Trophoblast cell (in vitro differentiated cells and primary cell): ENCODE measurements at regions not wholly inside any gene's neighbourhood (a gene's known extent, or its start where the extent isn't known, plus 50 kb on each side); places are given as distances from the start of the nearest gene placed in this dataset.

Source experiments
- DNase-seq, 2 donors: peaks; one replicate each; pipeline ENCODE4 v3.0.0-alpha.2; 2016
- H2AFZ ChIP-seq: 2 replicates; pipeline ENCODE4 v1.6.1; 2013; ENCODE audit warnings: low read length, moderate library complexity, mild to moderate bottlenecking; ENCODE audit not compliant: insufficient read depth, poor library complexity
- H2AK5ac ChIP-seq: 2 replicates; pipeline ENCODE4 v1.6.1; 2013; ENCODE audit warnings: mild to moderate bottlenecking, low read length
- H2BK120ac ChIP-seq: 2 replicates; pipeline ENCODE4 v1.6.1; 2013; ENCODE audit warnings: low read length, mild to moderate bottlenecking, moderate library complexity; ENCODE audit not compliant: insufficient read depth, poor library complexity
- H2BK12ac ChIP-seq: 2 replicates; pipeline ENCODE4 v1.6.1; 2013; ENCODE audit warnings: mild to moderate bottlenecking, low read length, moderate library complexity
- H2BK5ac ChIP-seq: 2 replicates; pipeline ENCODE4 v1.6.1; 2013; ENCODE audit warnings: low read length, low read depth, moderate library complexity, mild to moderate bottlenecking; ENCODE audit not compliant: poor library complexity
- H3K14ac ChIP-seq: 2 replicates; pipeline ENCODE4 v1.6.1; 2013; ENCODE audit warnings: mild to moderate bottlenecking, low read length
- H3K18ac ChIP-seq: 2 replicates; pipeline ENCODE4 v1.6.1; 2013; ENCODE audit warnings: mild to moderate bottlenecking, low read length
- H3K23ac ChIP-seq: 2 replicates; pipeline ENCODE4 v1.6.1; 2013; ENCODE audit warnings: low read length
- H3K27ac ChIP-seq: 2 replicates; pipeline ENCODE4 v1.5.1; 2013; ENCODE audit warnings: low read depth, mild to moderate bottlenecking, inconsistent platforms, low read length, moderate library complexity
- H3K27me3 ChIP-seq: 2 replicates; pipeline ENCODE4 v1.6.1; 2013; ENCODE audit warnings: inconsistent platforms, mild to moderate bottlenecking, low read length, moderate library complexity; ENCODE audit not compliant: insufficient read depth
- H3K36me3 ChIP-seq, 2 experiments: 1 replicate in 1 of 2; 2 replicates in 1 of 2; pipeline ENCODE4 v1.6.1; 2013; ENCODE audit warnings: low read length in 2 of 2, mild to moderate bottlenecking in 2 of 2, moderate library complexity in 1 of 2; ENCODE audit not compliant: insufficient read depth in 2 of 2, control insufficient read depth in 1 of 2
- H3K4ac ChIP-seq: 2 replicates; pipeline ENCODE4 v1.6.1; 2013; ENCODE audit warnings: low read depth, mild to moderate bottlenecking, low read length, moderate library complexity
- H3K4me1 ChIP-seq, 2 experiments: 1 replicate in 1 of 2; 2 replicates in 1 of 2; pipeline ENCODE4 v1.6.1; 2013; ENCODE audit warnings: low read length in 2 of 2, mild to moderate bottlenecking in 2 of 2, moderate library complexity in 1 of 2; ENCODE audit not compliant: insufficient read depth in 2 of 2, control insufficient read depth in 1 of 2
- H3K4me2 ChIP-seq: 2 replicates; pipeline ENCODE4 v1.6.1; 2013; ENCODE audit warnings: inconsistent platforms, mild to moderate bottlenecking, low read length, moderate library complexity
- H3K4me3 ChIP-seq: 2 replicates; pipeline ENCODE4 v1.5.1; 2013; ENCODE audit warnings: mild to moderate bottlenecking, low read depth, low read length, inconsistent platforms
- H3K79me1 ChIP-seq: one replicate; pipeline ENCODE4 v1.6.1; 2013; ENCODE audit warnings: low read length
- H3K79me2 ChIP-seq: 2 replicates; pipeline ENCODE4 v1.6.1; 2013; ENCODE audit warnings: low read length, mild to moderate bottlenecking; ENCODE audit not compliant: control insufficient read depth, insufficient read depth, poor library complexity
- H3K9ac ChIP-seq: 2 replicates; pipeline ENCODE4 v1.6.1; 2013; ENCODE audit warnings: mild to moderate bottlenecking, low read length
- H3K9me3 ChIP-seq: 2 replicates; pipeline ENCODE4 v1.6.1; 2013; ENCODE audit warnings: low read depth, mild to moderate bottlenecking, control low read depth, inconsistent platforms, low read length; ENCODE audit not compliant: insufficient read depth
- H4K12ac ChIP-seq: 2 replicates; pipeline ENCODE4 v1.6.1; 2013; ENCODE audit warnings: low read depth, mild to moderate bottlenecking, low read length, moderate library complexity
- H4K8ac ChIP-seq: 2 replicates; pipeline ENCODE4 v1.6.1; 2013; ENCODE audit warnings: low read depth, mild to moderate bottlenecking, low read length, moderate library complexity
- H4K91ac ChIP-seq: one replicate; pipeline ENCODE4 v1.6.1; 2013; ENCODE audit warnings: low read depth, mild to moderate bottlenecking, low read length, moderate library complexity
- WGBS: extraction: QIAGEN DNeasy Blood & Tissue Kit; methylation state at CpG from one replicate; pipeline ENCODE4 v1.1.7; 2013; ENCODE audit warnings: missing lambda C conversion rate; ENCODE audit not compliant: insufficient read length, insufficient coverage; ENCODE audit errors: extremely low coverage; 5-methylcytosine and 5-hydroxymethylcytosine counted together

GRCh38 chr20:54872440-54872839 is 397.0 kb downstream of the DOK5 start:
- no peak overlapping the region for H3K9ac ChIP-seq
- no peak overlapping the region for H3K4me2 ChIP-seq
- H3K23ac ChIP-seq: no peak overlapping the region
- WGBS: no CpG with 5 or more reads among the region's 1 CpG
- H3K27me3 ChIP-seq: no peaks in the 10 kb centered on the region
- H4K12ac ChIP-seq: no peak overlapping the region
- no peak overlapping the region for H4K91ac ChIP-seq
- no peak overlapping the region for H2BK12ac ChIP-seq
- no peak overlapping the region for H2BK5ac ChIP-seq
- no peak for DNase-seq
- no peak overlapping the region for H4K8ac ChIP-seq
- no peak overlapping the region for H3K18ac ChIP-seq
- no peak overlapping the region for H3K4ac ChIP-seq
- no peak overlapping the region for H3K27ac ChIP-seq
- H3K14ac ChIP-seq: no peak overlapping the region
- no peaks in the 10 kb centered on the region for H3K9me3 ChIP-seq
- no peaks in the 10 kb centered on the region for H3K36me3 ChIP-seq
- no peak overlapping the region for H2AK5ac ChIP-seq
- no peak overlapping the region for H2BK120ac ChIP-seq
- no peaks in the 10 kb centered on the region for H3K79me2 ChIP-seq
- no peak overlapping the region for H2AFZ ChIP-seq
- no peak overlapping the region for H3K4me3 ChIP-seq
- no peaks in the 10 kb centered on the region for H3K4me1 ChIP-seq
- no peaks in the 10 kb centered on the region for H3K79me1 ChIP-seq

DNA sequence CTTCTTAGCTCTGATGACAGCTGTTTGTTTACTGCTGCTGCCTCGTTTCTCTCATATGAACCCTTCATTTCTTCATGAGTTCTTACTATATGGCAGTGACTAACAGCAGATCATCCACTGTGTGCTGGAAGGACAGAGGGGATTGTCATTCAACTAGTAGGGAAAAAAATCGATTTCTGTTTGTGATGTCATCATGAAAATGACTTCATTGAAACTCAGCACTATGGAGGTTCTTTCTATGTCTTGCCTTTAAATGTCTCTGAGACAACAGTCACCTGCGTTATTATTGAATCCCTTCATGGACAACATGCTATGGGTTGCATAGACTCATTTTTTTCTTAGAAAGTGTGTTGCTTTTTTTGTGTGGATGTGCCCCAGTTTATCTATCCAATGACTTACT is 394.4 kb downstream of the DOK5 start:
- Histone ChIP-seq H3K18ac (no peak overlapping the region), H3K4me3 (no peak overlapping the region), H4K8ac (no peak overlapping the region), H3K27ac (no peak overlapping the region), H3K4me1 (no peaks in the 10 kb centered on the region), H4K12ac (no peak overlapping the region), H4K91ac (no peak overlapping the region), H3K36me3 (no peaks in the 10 kb centered on the region), H2AFZ (no peak overlapping the region), H3K9ac (no peak overlapping the region), H2BK12ac (no peak overlapping the region), H3K23ac (no peak overlapping the region), H2BK5ac (no peak overlapping the region), H3K4me2 (no peak overlapping the region), H3K9me3 (no peaks in the 10 kb centered on the region), H3K14ac (no peak overlapping the region), H3K27me3 (no peaks in the 10 kb centered on the region), H2AK5ac (no peak overlapping the region), H3K79me1 (no peaks in the 10 kb centered on the region), H2BK120ac (no peak overlapping the region), H3K4ac (no peak overlapping the region), H3K79me2 (no peaks in the 10 kb centered on the region)
- no CpG with 5 or more reads among the region's 3 CpGs for WGBS
- DNase-seq: no peak

- no peaks in the 10 kb centered on the region for H3K79me1 ChIP-seq
- H3K4me3 ChIP-seq: no peak overlapping the region
- no peaks in the 10 kb centered on the region for H3K36me3 ChIP-seq
- no peak overlapping the region for H2BK120ac ChIP-seq
- no peak overlapping the region for H4K8ac ChIP-seq
- no peak overlapping the region for H2AK5ac ChIP-seq
- H3K27me3 ChIP-seq: no peaks in the 10 kb centered on the region
- no peak overlapping the region for H3K4me2 ChIP-seq
- no peak overlapping the region for H3K9ac ChIP-seq
- no peak for DNase-seq
- H3K4me1 ChIP-seq: no peaks in the 10 kb centered on the region
- H4K91ac ChIP-seq: no peak overlapping the region
- no peak overlapping the region for H3K27ac ChIP-seq
- no peak overlapping the region for H2AFZ ChIP-seq
- whole genome bisulfite sequencing: no CpG with 5 or more reads among the region's 4 CpGs
- no peak overlapping the region for H2BK5ac ChIP-seq
- no peak overlapping the region for H3K18ac ChIP-seq
- no peak overlapping the region for H4K12ac ChIP-seq
- H2BK12ac ChIP-seq: no peak overlapping the region
- no peak overlapping the region for H3K14ac ChIP-seq
- no peaks in the 10 kb centered on the region for H3K79me2 ChIP-seq
- no peak overlapping the region for H3K4ac ChIP-seq
- H3K23ac ChIP-seq: no peak overlapping the region
- H3K9me3 ChIP-seq: no peaks in the 10 kb centered on the region
Measured at GRCh38 chr20:54865273-54865672, 389.9 kb downstream of the DOK5 start.

- no peak for DNase-seq
- Histone ChIP-seq H3K9ac (no peak overlapping the region), H3K14ac (no peak overlapping the region), H3K4me1 (no peaks in the 10 kb centered on the region), H3K4me2 (no peak overlapping the region), H2AK5ac (no peak overlapping the region), H4K8ac (no peak overlapping the region), H3K36me3 (no peaks in the 10 kb centered on the region), H3K9me3 (no peaks in the 10 kb centered on the region), H3K4me3 (no peak overlapping the region), H3K27ac (no peak overlapping the region), H3K18ac (no peak overlapping the region), H3K4ac (no peak overlapping the region), H4K91ac (no peak overlapping the region), H3K27me3 (no peaks in the 10 kb centered on the region), H4K12ac (no peak overlapping the region), H3K79me2 (no peaks in the 10 kb centered on the region), H2BK120ac (no peak overlapping the region), H3K79me1 (no peaks in the 10 kb centered on the region), H3K23ac (no peak overlapping the region), H2BK12ac (no peak overlapping the region), H2AFZ (no peak overlapping the region), H2BK5ac (no peak overlapping the region)
- no CpG with 5 or more reads among the region's 4 CpGs for WGBS
Measured at GRCh38 chr20:54860716-54861115, 385.3 kb downstream of the DOK5 start.
